ENCODE measurements at regions not wholly inside any gene's neighbourhood (a gene's known extent, or its start where the extent isn't known, plus 50 kb on each side); places are given as distances from the start of the nearest gene placed in this dataset.

GRCh38 chr22:46069521-46070214 is 80.7 kb upstream of the PPARA start:
- Mint-ChIP-seq H3K27me3 (ENCODE audit: low read depth) (peaks cover 3% of the 10 kb centered on the region), H3K36me3 (ENCODE audit: low read depth) (no peaks in the 10 kb centered on the region), H3K27ac (peak overlapping the region; percentile 69), H3K4me3 (peak overlapping the region; percentile 78), H3K4me1 (ENCODE audit: low read depth) (peaks cover 31% of the 10 kb centered on the region), H3K9me3 (ENCODE audit: insufficient read depth) (no peaks in the 10 kb centered on the region)
- CTCF ChIA-PET = interaction anchor here (2.2 to 2.9 kb wide), 2 partner anchors 33 to 64 kb away, joined by 8 to 23 read pairs; no protein-coding TSS in a partner anchor
- ATAC-seq = peak; percentile 9
- POLR2A ChIA-PET = interaction anchor here (0.7 to 1.9 kb wide), 5 partner anchors 13 to 198 kb away, joined by 3 to 10 read pairs (median 4); partner anchors contain the start of gene TTC38
- peak; percentile 47 for DNase-seq

GRCh38 chr22:46070215-46070802 is 80.0 kb upstream of the PPARA start:
- CTCF ChIA-PET = interaction anchor here (2.9 kb wide), 1 partner anchor 64 kb away, joined by 23 read pairs; no protein-coding TSS in a partner anchor
- Mint-ChIP-seq H3K36me3 (ENCODE audit: low read depth) (no peaks in the 10 kb centered on the region), H3K27me3 (ENCODE audit: low read depth) (peaks cover 3% of the 10 kb centered on the region), H3K4me1 (ENCODE audit: low read depth) (peaks cover 38% of the 10 kb centered on the region), H3K4me3 (peak overlapping the region; percentile 78), H3K27ac (peak overlapping the region; percentile 79), H3K9me3 (ENCODE audit: insufficient read depth) (no peaks in the 10 kb centered on the region)
- peak; percentile 30 for ATAC-seq
- POLR2A ChIA-PET = interaction anchor here (0.6 to 1.9 kb wide), 9 partner anchors 12 to 197 kb away, joined by 3 to 10 read pairs (median 4); partner anchors contain the start of gene TTC38
- no peak for DNase-seq

- Mint-ChIP-seq H3K4me3 (peak overlapping the region; percentile 78), H3K27ac (no peak overlapping the region), H3K4me1 (ENCODE audit: low read depth) (peaks cover 42% of the 10 kb centered on the region), H3K9me3 (ENCODE audit: insufficient read depth) (no peaks in the 10 kb centered on the region), H3K36me3 (ENCODE audit: low read depth) (no peaks in the 10 kb centered on the region), H3K27me3 (ENCODE audit: low read depth) (peaks cover 3% of the 10 kb centered on the region)
- DNase-seq = peak; percentile 42
- POLR2A ChIA-PET = interaction anchor here (0.6 to 1.2 kb wide), 6 partner anchors 13 to 197 kb away, joined by 3 to 6 read pairs (median 4); partner anchors contain the start of gene TTC38
- CTCF ChIA-PET = interaction anchor here (2.9 kb wide), 1 partner anchor 65 kb away, joined by 23 read pairs; no protein-coding TSS in a partner anchor
- peak; percentile 45 for ATAC-seq
Observed at GRCh38 chr22:46070803-46071450, 79.4 kb upstream of the PPARA start.

DNA sequence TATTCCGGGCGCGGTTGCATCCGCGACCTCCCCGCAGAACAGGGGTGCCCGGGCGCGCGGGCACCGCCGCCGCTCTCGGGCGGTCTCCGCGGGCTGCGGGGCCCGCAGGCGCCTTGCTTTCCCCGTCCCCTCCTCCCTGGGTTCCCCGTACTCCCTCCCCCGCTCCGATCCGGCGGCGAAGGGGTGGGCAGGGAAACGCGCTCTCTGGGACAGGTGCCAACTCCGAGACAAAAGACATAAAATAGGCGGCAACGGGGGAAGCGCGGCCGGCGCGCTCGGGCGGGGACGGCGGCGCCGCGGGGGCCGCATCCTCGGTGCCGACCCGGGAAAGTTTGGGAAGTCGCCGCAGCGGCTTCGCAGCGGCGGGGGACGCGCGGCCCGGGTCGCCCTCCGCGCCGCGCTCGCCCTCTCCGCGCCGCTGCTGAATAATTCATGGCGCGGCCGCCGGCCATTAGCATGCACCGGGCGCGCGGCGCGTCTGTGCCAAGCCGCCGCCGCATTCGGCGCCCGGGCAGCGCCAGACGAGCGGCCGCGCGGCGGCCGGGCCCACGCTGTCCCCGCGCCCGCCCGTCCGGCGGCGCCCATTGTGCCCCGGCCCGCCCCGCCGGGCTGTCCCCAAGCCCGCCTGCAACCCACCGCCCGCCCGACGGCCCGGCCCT is 78.7 kb upstream of the PPARA start:
- CTCF ChIA-PET = interaction anchor here (2.8 kb wide), 1 partner anchor 66 kb away, joined by 15 read pairs; no protein-coding TSS in a partner anchor
- peaks cover 1% of the 10 kb centered on the region for H3K36me3 Mint-ChIP-seq (ENCODE audit: low read depth)
- peak overlapping the region; percentile 80 for H3K27ac Mint-ChIP-seq
- H3K27me3 Mint-ChIP-seq (ENCODE audit: low read depth) = peaks cover 3% of the 10 kb centered on the region
- POLR2A ChIA-PET = interaction anchor here (1.1 kb wide), 1 partner anchor 13 kb away, joined by 6 read pairs; no protein-coding TSS in a partner anchor
- DNase-seq (peak; percentile 52), ATAC-seq (peak; percentile 25)
- H3K4me1 Mint-ChIP-seq (ENCODE audit: low read depth) = peaks cover 42% of the 10 kb centered on the region
- no peaks in the 10 kb centered on the region for H3K9me3 Mint-ChIP-seq (ENCODE audit: insufficient read depth)
- peak overlapping the region; percentile 78 for H3K4me3 Mint-ChIP-seq

GRCh38 chr22:46072110-46072881 is 78.0 kb upstream of the PPARA start:
- POLR2A ChIA-PET = no interaction called here
- no peak overlapping the region for H3K27ac Mint-ChIP-seq
- peak overlapping the region; percentile 76 for H3K4me3 Mint-ChIP-seq
- H3K27me3 Mint-ChIP-seq (ENCODE audit: low read depth) = peaks cover 3% of the 10 kb centered on the region
- DNase-seq (peak; percentile 44), ATAC-seq (peak; percentile 17)
- CTCF ChIA-PET = interaction anchor here (1.0 to 2.8 kb wide), 2 partner anchors 66 to 76 kb away, joined by 3 to 15 read pairs; no protein-coding TSS in a partner anchor
- H3K4me1 Mint-ChIP-seq (ENCODE audit: low read depth) = peaks cover 42% of the 10 kb centered on the region
- H3K36me3 Mint-ChIP-seq (ENCODE audit: low read depth) = peaks cover 1% of the 10 kb centered on the region
- no peaks in the 10 kb centered on the region for H3K9me3 Mint-ChIP-seq (ENCODE audit: insufficient read depth)

GRCh38 chr22:46072981-46073682 is 77.2 kb upstream of the PPARA start:
- Mint-ChIP-seq H3K27me3 (ENCODE audit: low read depth) (peaks cover 3% of the 10 kb centered on the region), H3K4me3 (peak overlapping the region; percentile 5), H3K27ac (no peak overlapping the region), H3K4me1 (ENCODE audit: low read depth) (peaks cover 42% of the 10 kb centered on the region), H3K9me3 (ENCODE audit: insufficient read depth) (no peaks in the 10 kb centered on the region), H3K36me3 (ENCODE audit: low read depth) (peaks cover 1% of the 10 kb centered on the region)
- ChIA-PET POLR2A (interaction anchor here (0.6 kb wide), 1 partner anchor 15 kb away, joined by 3 read pairs; no protein-coding TSS in a partner anchor), CTCF (interaction anchor here (1.0 to 2.8 kb wide), 2 partner anchors 67 to 77 kb away, joined by 3 to 15 read pairs; no protein-coding TSS in a partner anchor)
- ATAC-seq (no peak), DNase-seq (no peak)

DNA sequence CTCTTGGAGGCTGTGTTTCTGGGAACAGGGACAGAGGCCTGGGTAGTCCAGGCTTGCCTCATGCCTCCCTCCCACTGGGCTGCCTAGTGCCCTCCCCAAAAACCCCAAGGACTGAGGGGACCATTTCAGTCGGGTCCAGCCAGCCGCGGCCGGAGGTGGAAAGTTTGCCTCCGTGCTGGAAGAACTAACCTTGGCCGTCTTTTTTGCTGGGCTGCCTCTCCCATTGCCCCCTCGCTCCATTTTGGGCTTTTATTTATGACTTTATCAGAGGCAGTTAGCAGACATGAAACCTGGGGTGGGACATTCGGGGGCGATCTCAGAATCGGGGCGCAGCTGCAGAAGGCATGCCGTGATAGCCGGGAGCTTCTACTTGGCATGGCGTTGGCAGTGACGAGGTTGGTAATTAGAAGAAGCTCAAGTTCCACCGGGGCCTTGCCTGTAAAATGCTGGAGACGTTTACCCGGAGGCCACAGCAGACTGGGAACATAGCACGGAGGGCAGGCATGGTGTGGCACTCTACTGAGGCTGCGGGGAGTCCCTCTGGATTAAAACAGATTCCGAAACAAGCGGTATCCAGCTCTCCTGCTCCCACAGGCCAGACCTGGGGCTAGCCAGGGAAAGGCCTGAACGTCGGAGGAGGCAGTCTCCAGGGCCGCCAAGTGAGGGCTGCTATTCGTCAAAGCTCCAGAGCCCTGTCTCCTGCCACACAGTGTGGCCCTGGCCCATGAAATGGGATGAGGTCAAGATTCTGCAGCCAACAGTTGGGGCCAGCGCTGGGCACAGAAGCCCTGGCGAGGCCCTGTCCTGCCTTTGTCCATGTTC is 76.4 kb upstream of the PPARA start:
- Mint-ChIP-seq H3K4me1 (ENCODE audit: low read depth) (peaks cover 39% of the 10 kb centered on the region), H3K4me3 (peak overlapping the region; percentile 15), H3K9me3 (ENCODE audit: insufficient read depth) (no peaks in the 10 kb centered on the region), H3K36me3 (ENCODE audit: low read depth) (peaks cover 1% of the 10 kb centered on the region), H3K27ac (no peak overlapping the region), H3K27me3 (ENCODE audit: low read depth) (peaks cover 3% of the 10 kb centered on the region)
- ATAC-seq = no peak
- POLR2A ChIA-PET = interaction anchor here (0.6 kb wide), 1 partner anchor 14 kb away, joined by 3 read pairs; no protein-coding TSS in a partner anchor
- DNase-seq = no peak
- CTCF ChIA-PET = interaction anchor here (2.8 kb wide), 1 partner anchor 68 kb away, joined by 15 read pairs; no protein-coding TSS in a partner anchor

- POLR2A ChIA-PET = no interaction called here
- Mint-ChIP-seq H3K4me3 (no peak overlapping the region), H3K27ac (peak overlapping the region; percentile 22), H3K36me3 (ENCODE audit: low read depth) (peaks cover 1% of the 10 kb centered on the region), H3K27me3 (ENCODE audit: low read depth) (peaks cover 3% of the 10 kb centered on the region), H3K9me3 (ENCODE audit: insufficient read depth) (no peaks in the 10 kb centered on the region), H3K4me1 (ENCODE audit: low read depth) (peaks cover 29% of the 10 kb centered on the region)
- no peak for DNase-seq
- no peak for ATAC-seq
- CTCF ChIA-PET = interaction anchor here (0.6 to 3.0 kb wide), 3 partner anchors 42 to 69 kb away, joined by 3 to 16 read pairs (median 15); no protein-coding TSS in a partner anchor
Observed at GRCh38 chr22:46074771-46075551, 75.4 kb upstream of the PPARA start.
